Inflammatory macrophage treated with lipopolysaccharide for 1 hour (primary cell): ENCODE measurements at regions not wholly inside any gene's neighbourhood (a gene's known extent, or its start where the extent isn't known, plus 50 kb on each side); places are given as distances from the start of the nearest gene placed in this dataset.

Experiments
- DNase-seq, 2 donors: peaks; one replicate each; pipeline ENCODE4 v3.0.0-alpha.2; 2020 to 2022

DNA sequence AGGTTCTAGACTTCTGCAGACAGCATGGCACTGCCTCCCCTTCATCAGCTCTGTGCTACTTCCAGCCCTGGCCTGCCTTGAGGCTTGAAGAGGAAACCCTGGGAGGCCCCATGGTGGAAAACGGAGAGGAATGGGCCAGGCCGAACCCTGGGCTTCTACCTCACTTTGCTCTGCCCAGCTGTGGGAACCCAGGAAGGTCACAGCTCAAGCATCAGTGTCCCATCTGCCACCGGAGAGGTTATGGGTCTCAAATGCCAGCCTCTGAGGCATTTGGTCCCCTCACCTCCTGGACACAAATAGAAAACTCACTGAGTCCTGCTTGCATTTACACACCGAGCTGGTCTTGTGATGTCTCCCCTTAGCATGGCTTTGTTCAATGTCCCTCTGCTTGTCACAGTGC is 80.1 kb upstream of the ALDH1B1 start:
- no peak for DNase-seq

- no peak for DNase-seq
These were observed 80.9 kb upstream of the ALDH1B1 start for GRCh38 chr9:38311382-38312270.

DNA sequence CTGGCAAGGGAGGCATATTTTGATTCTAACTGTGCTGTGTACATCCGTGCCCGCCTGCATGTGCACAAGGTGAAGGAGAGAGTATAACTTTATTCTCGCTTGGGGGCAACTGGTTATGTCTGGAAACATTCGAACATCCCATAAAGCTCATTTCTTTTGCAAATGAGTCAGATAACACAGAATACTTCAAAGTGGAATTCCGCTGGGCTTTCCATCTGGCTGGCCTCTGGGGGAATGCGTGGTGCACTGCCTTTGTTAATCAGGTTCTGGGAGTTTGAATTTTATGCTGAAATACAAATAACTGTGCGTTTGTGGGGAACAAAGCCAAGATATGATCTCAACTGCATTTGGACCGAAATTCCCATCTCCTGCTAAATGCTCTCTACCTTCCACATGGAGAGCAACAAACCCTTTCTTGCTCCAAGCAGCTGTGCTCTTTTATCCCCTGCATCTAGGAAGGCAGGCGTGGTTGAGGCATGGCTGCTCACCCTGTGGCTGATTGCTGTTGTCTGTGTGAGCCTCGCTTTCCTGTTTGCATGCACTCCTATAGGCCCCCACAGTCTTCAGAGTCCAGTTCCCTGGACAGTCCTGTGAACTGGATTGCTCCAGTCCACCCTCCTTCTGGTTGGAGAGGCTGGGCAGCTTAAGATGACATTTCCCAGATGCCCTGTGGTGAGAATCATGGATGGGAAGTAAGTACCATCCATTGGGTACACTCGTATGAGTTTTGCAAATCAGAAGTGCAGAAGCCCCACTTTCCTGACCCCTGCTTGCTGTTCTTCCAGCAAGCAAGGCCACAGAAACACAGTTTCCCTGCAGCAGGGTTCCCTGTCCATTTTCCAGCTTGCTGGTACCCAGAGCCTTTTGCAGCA is 82.9 kb upstream of the ALDH1B1 start:
- no peak for DNase-seq

GRCh38 chr9:38308136-38308535 is 84.4 kb upstream of the ALDH1B1 start:
- DNase-seq = no peak

DNA sequence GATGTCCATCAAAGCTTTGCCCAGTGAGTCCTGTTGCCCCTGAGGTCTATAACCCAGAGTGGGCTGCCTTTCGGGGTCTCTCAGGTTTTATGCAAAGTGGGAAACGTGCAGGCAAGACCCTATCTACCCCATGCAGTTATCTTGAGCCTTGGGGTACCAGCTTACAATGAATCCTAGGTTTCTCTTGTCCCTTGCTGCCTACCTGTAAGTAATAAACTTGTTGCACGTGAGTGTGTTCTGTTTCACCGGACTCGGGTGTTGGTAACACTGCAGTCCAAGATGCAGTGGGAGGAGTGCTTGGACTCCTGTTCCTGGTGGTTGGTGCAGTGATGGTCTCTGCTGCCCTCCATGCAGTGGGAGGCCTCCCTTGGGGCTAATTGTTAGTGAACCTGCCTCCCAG is 85.6 kb upstream of the ALDH1B1 start:
- no peak for DNase-seq

DNA sequence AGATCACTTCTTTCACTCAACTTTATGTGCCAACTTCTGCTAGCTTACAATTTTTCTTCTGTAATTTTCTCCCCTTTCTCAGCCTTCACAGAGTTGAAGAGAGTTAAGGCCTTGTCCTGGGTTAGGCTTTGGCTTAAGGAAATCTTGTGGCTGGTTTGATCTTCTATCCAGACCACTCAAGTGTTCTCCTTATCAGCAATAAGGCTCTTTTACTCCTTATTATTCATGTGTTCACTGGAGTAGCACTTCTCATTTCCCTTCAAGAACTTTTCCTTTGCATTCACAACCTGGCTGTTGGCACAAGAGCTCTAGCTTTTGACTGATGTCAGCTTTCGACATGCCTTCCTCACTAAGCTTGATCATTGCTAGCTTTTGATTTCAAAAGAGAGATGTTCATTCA is 86.9 kb upstream of the ALDH1B1 start:
- no peak for DNase-seq

DNA sequence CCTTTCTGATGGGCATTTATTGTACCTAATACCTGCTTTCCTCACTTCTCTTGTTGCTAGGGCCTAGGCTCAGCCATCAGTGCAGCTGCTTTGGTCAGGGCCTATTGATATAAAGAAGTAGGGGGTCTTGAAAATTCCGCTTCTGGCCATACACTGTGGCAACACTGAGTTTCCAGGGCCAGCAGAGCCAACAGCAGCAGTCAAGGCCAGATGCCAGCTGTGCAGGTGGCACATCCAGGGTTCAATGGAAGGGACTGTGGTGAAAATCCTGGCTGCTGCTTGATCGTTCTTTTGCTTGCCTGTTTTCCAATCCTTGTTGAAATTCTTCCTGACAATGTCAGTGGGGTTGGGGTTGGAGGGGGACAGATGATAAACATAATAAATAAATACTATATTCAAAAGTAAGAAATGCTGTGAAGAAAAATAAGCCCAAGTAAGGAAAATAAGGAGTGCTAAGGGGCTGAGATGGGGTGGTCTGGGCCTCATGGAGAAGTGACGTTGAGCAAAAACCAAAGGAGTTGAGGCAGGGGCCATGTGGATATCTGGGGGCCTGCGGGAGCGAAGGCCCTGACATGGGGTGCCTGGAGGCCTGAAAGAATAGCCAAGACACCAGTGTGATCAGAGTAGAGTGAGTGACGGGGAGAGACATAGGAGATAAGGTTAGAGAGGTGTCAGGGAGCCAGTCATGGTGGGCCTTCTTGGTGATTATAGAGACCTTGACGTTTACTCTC is 91.0 kb upstream of the ALDH1B1 start:
- no peak for DNase-seq

DNA sequence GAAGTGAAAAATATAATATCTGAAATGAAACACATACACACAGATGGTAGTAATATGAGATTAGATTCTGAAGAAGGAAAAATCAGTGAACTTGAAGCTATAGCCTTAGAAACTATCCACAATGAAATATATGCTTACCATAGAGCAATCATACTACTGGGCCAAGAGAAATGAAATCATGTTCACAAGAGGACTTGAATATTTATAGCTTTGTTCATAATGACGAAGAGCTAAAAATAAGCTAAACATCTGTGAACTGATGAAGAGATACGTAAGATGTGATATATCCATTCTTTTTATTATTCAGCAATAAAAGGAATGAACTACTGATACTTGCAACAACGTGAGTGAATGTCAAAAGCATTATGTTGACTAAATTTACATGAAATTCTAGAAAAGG is 92.6 kb upstream of the ALDH1B1 start:
- no peak for DNase-seq

- DNase-seq = no peak
These were observed 93.6 kb upstream of the ALDH1B1 start for GRCh38 chr9:38298904-38299303.

GRCh38 chr9:38298503-38298902 is 94.0 kb upstream of the ALDH1B1 start:
- no peak for DNase-seq

GRCh38 chr9:38296807-38297206 is 95.7 kb upstream of the ALDH1B1 start:
- no peak for DNase-seq

DNA sequence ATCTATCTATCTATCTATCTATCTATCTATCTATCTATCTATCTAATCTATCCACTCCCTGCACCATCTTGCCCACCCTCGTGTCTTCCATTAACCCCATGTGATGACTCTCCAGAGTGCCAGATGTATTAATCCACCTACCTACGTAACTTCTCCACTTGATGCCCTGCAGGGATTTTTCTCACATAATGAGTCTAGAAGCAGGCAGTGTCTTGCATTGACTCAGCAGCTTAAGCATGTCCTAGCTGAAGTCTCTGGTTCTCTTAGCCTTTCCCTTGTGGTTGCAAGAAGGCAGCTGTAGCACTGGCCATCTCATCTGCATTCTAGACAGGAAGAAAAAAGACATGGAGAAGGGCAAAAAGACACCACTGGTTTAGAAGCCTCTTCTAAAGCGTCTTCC is 96.7 kb upstream of the ALDH1B1 start:
- no peak for DNase-seq

GRCh38 chr9:38294220-38294960 is 98.1 kb upstream of the ALDH1B1 start:
- no peak for DNase-seq

DNA sequence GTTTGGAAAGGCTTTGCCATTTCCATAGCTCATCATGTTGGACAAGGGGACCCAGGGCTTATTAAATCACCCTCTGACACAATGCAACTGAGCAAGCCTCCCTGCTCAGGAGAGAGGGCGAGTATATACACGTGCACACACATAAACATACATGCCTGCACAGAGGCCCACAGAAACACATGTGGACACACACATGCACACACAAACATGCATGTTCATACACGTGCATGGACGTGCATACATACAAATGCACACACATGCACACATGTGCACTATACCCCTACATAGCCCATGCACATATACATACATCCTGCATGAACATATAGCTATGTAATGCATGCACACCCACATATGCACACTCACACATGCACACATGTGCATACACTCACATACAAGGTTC is 99.5 kb upstream of the ALDH1B1 start:
- DNase-seq = no peak

- DNase-seq = no peak
These were observed 100.0 kb upstream of the ALDH1B1 start for GRCh38 chr9:38292480-38292879.

GRCh38 chr9:38289866-38290245 is 102.6 kb upstream of the ALDH1B1 start:
- DNase-seq = no peak

DNA sequence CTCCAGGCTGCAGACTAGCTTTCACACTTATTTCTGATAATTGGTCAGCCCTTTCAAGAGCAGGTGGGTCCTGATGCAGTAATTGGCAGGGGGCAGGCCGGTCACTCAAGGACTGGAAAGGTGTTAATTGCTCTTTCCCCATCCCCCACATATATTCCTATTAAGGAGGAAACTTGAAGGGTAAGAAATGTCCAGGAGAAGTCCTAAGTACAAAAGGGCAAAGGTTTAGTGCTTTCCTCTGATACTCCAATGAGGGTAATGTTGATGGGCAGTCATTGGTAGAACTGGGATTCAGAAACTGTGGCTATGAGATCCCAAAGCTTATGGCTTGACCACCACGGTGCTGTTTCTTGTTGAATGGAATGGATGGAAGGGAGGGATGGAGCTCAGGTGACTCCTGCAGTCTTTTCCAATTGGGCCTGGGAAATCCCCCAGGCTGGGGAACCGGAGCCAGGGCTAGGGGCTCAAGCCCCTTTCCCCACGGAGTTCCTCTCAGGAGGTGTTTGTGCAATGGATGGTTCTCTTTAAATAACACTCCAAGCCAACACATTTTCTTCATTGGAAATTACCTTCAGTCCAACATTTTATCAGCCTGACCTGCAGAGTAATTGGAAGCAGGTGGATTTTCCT is 103.2 kb upstream of the ALDH1B1 start:
- no peak for DNase-seq

DNA sequence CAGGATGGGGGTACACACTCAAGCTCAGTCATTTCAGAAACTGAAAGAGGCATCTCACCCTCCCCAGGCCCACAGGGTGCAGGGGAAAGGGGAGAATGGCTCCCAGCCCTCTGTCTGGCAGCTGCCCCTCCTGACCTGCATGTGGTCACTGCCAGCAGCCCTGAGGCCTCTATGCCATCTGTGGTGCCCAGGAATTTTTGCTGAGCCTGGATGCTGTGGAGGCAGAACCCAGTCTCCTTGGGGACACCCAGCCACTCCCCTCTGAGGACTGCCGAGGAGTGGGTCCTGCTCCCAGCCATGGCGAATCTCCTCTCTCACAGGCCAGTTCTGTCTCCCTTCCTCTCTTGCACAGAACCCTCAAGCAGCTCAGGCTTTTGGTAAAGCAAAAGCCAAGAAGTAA is 104.0 kb upstream of the ALDH1B1 start:
- DNase-seq = no peak

DNA sequence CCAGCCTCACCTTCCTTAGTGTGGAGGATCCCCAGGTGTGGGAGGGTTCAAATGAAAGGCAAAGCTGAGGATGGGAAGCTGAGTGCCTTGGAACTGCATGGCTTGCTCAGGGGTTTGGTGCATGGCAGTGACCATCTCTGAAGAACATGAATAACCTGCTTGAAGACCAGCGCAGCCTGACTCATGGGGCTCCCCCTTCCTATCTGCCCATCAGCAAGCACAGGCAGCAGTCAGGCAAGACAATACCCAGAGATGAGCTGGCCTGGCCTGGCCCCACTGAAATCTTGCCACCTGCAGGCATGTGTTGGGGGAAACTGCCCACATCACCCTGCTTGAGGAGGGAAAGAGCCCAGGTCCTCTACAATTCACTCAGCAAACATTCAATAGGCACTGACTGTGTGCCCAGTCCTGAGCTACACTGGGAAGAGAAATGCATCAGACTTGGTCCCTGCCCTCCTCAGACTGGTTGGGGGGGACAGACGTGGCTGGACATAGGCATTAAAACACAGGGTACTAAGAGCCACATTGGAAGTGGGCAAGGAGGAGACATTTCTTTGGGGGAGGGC is 105.0 kb upstream of the ALDH1B1 start:
- DNase-seq = no peak

DNA sequence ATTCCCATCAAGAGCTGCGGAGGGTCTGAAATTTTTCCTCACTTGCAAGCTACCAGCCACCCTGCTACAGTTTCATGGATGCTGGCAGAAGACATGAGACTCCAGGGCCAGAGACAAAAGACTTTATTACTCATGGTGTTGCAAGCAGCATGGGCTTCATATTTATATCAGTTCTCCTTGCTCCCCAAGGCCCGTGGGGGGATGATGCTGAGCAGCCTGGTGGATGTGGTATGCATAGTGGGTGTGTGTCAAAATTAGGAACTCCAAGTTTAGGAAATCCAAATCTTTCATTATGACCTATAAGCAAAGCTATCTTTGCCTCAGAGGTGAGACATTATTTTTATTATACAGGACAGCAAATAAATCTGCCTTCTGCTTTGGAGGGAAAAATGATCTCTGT is 105.7 kb upstream of the ALDH1B1 start:
- DNase-seq = peak; percentile 3 to 56

DNA sequence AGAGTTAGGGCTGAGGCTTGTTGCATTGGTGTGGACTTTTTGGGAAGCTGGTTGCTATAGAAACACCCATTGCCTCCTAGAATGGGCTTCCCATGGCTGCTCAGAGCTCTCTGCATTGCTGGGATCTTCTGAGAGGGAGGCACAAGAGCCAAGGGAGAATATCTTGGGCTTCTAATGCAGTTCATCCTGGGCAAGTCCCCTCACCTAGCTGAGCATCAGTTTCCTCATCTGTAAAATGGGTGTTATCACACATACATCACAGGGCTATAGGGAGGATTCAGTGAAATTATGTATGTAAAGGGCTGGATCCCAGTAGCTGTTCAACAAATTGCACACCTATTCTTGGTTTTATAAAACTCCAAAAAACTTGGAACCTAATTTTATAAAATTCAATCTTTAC is 106.1 kb upstream of the ALDH1B1 start:
- peak in 1 of 2 donors; percentile 26 for DNase-seq

DNA sequence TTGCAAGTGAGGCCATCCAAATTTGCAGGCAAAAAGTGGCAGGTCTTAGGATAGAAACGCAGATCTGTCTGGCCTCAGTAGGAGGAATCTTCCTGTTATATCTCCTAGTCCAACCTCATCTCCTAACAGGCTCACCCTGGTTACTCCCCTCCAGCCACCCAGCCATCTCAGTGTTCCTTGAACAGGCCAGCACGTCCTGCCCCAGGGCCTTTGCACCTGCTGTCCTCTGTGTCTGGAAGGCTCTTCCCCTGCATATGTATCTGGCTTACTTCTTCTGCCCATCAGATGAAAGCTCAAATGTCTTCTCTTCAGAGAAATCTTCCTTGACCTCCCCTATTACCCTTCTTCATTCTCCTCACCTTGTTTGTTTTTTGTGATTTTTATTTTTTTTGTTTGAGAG is 107.3 kb upstream of the ALDH1B1 start:
- no peak for DNase-seq
